ENCODE measurements at regions not wholly inside any gene's neighbourhood (a gene's known extent, or its start where the extent isn't known, plus 50 kb on each side); places are given as distances from the start of the nearest gene placed in this dataset.
"Not testable (repeated sequence)": the region's sequence is repeated elsewhere in the genome, so short reads cannot be mapped to it uniquely, and the experiment has no call there.

DNA sequence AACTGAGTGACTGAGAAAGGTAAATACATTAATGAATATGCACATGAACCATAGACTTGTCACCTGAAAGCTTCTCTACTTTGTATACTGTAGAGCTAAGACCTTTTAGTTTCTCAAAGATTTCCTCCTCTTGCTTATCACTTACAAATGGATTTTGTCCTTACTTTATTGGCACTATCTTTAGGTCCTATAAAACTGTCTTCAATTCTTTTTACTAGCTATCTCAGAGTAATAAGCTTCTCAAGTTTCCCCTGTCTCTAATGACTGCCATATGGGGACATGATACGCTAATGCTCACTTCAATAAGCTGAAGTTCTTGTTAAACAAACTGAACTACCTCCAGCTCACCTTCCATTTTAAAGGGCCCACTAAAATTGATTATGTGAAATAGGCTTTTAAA is 468.2 kb upstream of the CCDC196 start:
- no peak for DNase-seq (ENCODE audit: low spot score)

GRCh38 chr14:66022526-66022925 is 463.6 kb upstream of the CCDC196 start:
- DNase-seq (ENCODE audit: low spot score), result no peak

DNA sequence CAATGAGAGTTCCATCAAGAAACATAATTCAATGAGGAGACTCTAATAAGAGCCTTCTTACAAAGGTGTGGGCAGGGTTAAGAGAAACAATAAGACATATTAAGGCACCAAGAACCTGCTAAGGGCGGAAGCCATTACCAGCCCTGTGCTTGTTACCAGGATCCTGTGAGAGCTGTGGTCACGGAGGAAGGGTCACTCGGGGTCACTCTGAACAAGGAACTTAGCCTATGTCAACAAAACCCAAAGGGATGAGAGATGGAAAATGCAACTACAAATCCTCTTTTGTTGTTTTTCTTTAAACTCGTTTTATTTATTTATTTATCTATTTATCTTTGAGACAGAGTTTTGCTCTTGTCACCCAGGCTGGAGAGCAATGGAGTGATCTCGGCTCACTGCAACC is 460.4 kb upstream of the CCDC196 start:
- DNase-seq (ENCODE audit: low spot score), result no peak

DNA sequence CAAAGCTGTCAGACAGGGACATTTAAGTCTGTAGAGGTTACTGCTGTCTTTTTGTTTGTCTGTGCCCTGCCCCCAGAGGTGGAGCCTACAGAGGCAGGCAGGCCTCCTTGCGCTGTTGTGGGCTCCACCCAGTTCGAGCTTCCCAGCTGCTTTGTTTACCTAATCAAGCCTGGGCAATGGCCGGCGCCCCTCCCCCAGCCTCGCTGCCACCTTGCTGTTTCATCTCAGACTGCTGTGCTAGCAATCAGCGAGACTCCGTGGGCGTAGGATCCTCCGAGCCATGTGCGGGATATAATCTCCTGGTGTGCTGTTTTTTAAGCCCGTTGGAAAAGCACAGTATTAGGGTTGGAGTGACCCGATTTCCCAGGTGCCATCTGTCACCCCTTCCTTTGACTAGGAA is 454.2 kb upstream of the CCDC196 start:
- DNase-seq (ENCODE audit: low spot score), result not testable (repeated sequence)

DNA sequence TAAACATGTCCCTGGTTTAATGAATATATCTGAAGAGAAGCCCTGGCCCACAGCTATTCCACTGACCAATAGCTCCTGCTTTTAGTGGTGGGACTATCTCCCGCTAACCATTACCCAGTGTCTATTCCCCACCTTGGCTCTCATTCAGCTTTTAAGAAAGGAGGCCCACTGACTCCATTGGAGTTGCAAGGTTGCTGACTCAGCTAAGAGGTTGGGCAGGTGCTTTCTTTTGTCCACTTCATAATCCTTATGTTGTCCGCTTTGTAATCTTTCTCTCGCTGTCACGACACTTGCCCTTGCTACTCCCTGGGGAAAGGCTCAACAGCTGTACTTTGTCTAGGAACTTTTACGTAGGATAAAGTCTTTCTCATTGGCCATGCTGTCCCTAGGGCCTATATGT is 453.4 kb upstream of the CCDC196 start:
- no peak for DNase-seq (ENCODE audit: low spot score)

GRCh38 chr14:66036547-66036946 is 449.6 kb upstream of the CCDC196 start:
- no peak for DNase-seq (ENCODE audit: low spot score)

DNA sequence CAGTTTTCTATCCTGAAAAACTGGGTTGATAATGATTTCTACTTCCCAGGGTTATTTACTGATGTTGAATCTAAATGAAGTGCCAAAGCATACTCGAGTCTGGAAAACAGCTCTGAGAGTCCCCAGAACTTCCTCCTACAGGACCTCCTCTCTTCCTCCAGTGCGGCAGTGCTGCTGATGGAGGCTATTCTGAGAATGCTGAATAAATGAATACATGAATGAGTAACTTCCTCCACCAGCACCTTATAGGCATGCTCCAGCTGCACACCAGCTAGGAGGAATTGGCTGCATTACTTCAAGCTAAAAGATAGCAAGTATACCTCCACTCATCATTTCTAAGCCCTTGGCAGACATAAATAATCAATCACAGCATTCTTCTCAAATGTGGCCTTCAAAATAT is 448.8 kb upstream of the CCDC196 start:
- DNase-seq (ENCODE audit: low spot score), result no peak

GRCh38 chr14:66038212-66038611 is 448.0 kb upstream of the CCDC196 start:
- no peak for DNase-seq (ENCODE audit: low spot score)

- no peak for DNase-seq (ENCODE audit: low spot score)
These were observed 447.6 kb upstream of the CCDC196 start for GRCh38 chr14:66038618-66039017.

- DNase-seq (ENCODE audit: low spot score), result no peak
These were observed 446.7 kb upstream of the CCDC196 start for GRCh38 chr14:66039495-66039894.

GRCh38 chr14:66041582-66041981 is 444.6 kb upstream of the CCDC196 start:
- no peak for DNase-seq (ENCODE audit: low spot score)

GRCh38 chr14:66043921-66044320 is 442.2 kb upstream of the CCDC196 start:
- DNase-seq (ENCODE audit: low spot score), result no peak

GRCh38 chr14:66045572-66046021 is 440.6 kb upstream of the CCDC196 start:
- no peak for DNase-seq (ENCODE audit: low spot score)

DNA sequence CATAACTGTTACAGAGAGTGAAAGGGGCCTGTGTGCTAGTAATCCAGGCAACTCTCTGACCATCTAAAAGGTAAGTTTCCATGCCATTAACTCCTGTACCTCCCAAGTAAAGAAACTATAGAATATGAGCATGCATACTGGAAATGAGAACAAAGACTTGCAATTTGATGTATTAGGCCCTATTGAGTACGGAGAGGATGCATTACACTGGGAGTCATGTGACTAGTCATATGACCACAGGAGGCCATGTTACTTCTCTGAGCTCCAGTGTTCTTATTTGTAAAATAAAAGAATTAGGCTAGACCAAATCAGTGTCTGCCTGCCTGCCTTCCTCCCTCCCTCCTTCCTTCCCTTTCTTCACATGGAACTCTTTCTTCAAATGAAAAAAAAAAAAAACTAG is 440.1 kb upstream of the CCDC196 start:
- DNase-seq (ENCODE audit: low spot score), result no peak

- DNase-seq (ENCODE audit: low spot score), result no peak
These were observed 439.6 kb upstream of the CCDC196 start for GRCh38 chr14:66046591-66046990.

DNA sequence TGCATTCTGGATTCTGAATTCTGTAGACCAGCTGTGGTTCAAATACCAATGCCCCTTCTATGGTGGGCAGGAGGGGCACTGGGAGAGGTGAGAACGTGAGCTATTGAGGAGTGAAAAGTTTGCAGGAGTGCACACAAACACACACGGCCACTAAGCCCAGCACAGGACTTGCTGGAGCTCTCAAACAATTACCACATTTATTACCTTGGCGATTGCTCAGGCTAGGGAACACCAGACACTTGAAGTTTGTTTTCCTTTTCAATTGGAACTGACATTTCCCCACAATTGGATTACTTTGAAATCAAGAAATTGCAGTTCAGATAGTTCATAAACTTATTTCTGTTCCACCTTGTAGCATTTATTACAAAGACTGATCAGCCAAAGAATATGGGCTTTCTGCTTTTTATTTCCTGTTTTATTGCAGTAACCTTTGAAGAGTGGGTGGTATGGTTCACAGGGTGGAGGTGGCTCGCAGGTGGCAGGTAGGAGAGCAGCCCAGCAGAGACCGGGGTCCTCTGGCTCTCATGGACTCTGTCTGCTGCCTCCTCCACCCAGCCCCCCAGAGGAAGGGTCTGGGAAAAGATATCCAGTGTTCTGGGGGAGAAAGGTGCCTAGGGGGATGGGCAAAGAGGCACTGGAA is 429.8 kb upstream of the CCDC196 start:
- no peak for DNase-seq (ENCODE audit: low spot score)

DNA sequence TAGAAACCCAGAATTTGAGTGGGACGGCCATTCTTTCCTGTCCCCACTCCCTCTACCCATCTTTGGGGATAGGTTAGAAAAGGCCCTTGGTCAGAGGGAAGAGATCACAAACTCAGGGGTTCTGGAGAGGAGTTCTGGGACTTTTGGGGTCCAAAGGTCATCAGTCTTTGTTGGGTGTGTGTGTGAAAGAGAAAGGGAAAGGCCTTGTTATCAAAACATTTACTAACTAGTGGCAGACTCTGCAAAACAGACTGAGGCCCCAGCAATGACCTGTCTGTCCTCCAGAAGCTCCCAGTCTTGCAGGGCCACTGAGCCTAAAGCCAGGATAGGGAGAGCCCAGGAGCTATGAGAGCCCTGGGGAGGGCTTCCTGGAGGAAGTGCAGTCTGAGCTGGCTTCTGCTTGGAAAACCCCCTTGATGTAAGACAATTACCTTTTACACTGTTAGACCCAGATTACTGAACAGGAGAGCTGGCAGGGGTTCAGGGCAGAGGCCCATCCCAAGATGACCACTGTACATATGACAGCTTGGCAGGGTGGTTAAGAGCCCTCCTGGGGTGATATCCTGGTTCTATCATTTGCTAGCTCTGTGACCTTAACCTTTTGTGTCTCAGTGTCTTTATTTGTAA is 429.1 kb upstream of the CCDC196 start:
- no peak for DNase-seq (ENCODE audit: low spot score)

- DNase-seq (ENCODE audit: low spot score), result no peak
These were observed 421.0 kb upstream of the CCDC196 start for GRCh38 chr14:66065188-66065587.

GRCh38 chr14:66066981-66067776 is 419.0 kb upstream of the CCDC196 start:
- DNase-seq (ENCODE audit: low spot score), result no peak

GRCh38 chr14:66069036-66069435 is 417.1 kb upstream of the CCDC196 start:
- DNase-seq (ENCODE audit: low spot score), result no peak

DNA sequence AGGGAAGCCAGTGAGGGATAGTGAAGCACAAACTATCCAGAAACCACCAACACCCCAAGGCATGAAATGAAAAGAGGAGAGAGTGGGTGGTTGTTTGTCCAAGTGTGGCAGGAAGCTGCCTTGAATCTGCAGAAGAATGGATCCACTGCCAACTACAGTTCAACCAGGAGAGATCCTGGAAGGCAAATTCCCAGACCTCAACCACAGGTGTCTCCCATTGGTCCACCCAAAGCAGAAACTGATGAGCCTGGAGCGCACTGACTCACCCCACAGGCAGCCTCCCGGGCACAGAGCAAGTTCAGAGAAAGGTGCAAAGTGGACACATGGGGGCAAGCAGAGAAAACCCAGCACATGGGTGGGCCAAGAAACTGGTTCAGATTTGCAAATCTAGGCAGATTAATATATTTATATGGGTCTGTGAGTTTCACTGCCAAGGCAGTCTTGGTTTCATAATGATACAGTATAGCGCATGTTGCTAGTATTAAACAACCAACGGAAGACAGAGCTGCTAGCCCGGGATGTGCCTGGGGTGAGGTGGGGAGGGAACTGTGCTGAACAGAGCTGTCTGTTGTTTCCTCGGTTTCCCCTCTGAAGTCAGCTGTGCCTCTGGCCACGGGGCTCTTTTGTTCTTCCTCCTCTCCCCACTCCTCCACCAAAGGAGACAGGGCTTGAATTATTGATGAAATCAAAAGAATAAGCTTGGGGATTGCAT is 416.2 kb upstream of the CCDC196 start:
- no peak for DNase-seq (ENCODE audit: low spot score)

GRCh38 chr14:66070542-66071319 is 415.4 kb upstream of the CCDC196 start:
- DNase-seq (ENCODE audit: low spot score), result peak; percentile 23
